AG04450 (cell line): ENCODE measurements at regions not wholly inside any gene's neighbourhood (a gene's known extent, or its start where the extent isn't known, plus 50 kb on each side); places are given as distances from the start of the nearest gene placed in this dataset.

Source experiments
- CTCF ChIA-PET: fragments of 300-600, 350-600 bp; formaldehyde crosslinking; extraction: SDS; loops from one replicate; lab custom pipeline; 2022; ENCODE audit warnings: antibody characterized with exemption, inconsistent platforms; lab: Charles Lee
- POLR2A ChIA-PET: fragments of 350-600 bp; formaldehyde crosslinking; extraction: SDS; loops from one replicate; lab custom pipeline; 2021; ENCODE audit warnings: antibody characterized with exemption, inconsistent platforms; lab: Yijun Ruan, JAX
- DNase-seq: peaks from one replicate; pipeline ENCODE4 v3.0.0-alpha.2; 2011; ENCODE audit warnings: low read depth, low spot score
- H3K27ac ChIP-seq: one replicate; pipeline ENCODE4 v1.5.1; 2012; ENCODE audit warnings: low read depth, low read length, control low read depth
- H3K27me3 ChIP-seq: one replicate; pipeline ENCODE4 v1.6.0; 2012; ENCODE audit warnings: low read length; ENCODE audit not compliant: control insufficient read depth, insufficient read depth
- H3K4me3 ChIP-seq: 2 replicates; pipeline ENCODE4 v1.5.1; 2011; ENCODE audit warnings: mild to moderate bottlenecking, low read depth, low read length, control low read depth
- H3K9me3 ChIP-seq: 2 replicates; pipeline ENCODE4 v1.5.1; 2012; ENCODE audit warnings: low read length; ENCODE audit not compliant: control insufficient read depth, insufficient read depth
- CTCF ChIP-seq: IDR thresholded peaks from 2 replicates; pipeline ENCODE4 v1.5.1; 2011; ENCODE audit warnings: low read depth, low read length, control low read depth, inconsistent platforms

GRCh38 chr20:50354721-50355589, 155.2 kb upstream of the PTPN1 start:
- ChIA-PET CTCF (no interaction called here), POLR2A (no interaction called here)
- H3K9me3 ChIP-seq, result no peaks in the 10 kb centered on the region
- TF ChIP-seq CTCF, result no peak
- no peak for DNase-seq
- peaks cover 4% of the 10 kb centered on the region for H3K27me3 ChIP-seq
- no peak overlapping the region for H3K4me3 ChIP-seq
- H3K27ac ChIP-seq, result no peak overlapping the region

GRCh38 chr20:50355590-50356524, 154.3 kb upstream of the PTPN1 start:
- CTCF ChIA-PET, result no interaction called here
- POLR2A ChIA-PET, result no interaction called here

GRCh38 chr20:50356525-50356885, 153.7 kb upstream of the PTPN1 start:
- peaks cover 4% of the 10 kb centered on the region for H3K27me3 ChIP-seq
- H3K4me3 ChIP-seq, result no peak overlapping the region
- ChIA-PET CTCF (no interaction called here), POLR2A (no interaction called here)
- TF ChIP-seq CTCF, result no peak
- DNase-seq, result no peak
- no peak overlapping the region for H3K27ac ChIP-seq
- no peaks in the 10 kb centered on the region for H3K9me3 ChIP-seq

More at GRCh38 chr20:50355590-50356524, 154.3 kb upstream of the PTPN1 start:
- TF ChIP-seq CTCF, result no peak
- no peak overlapping the region for H3K27ac ChIP-seq
- peaks cover 4% of the 10 kb centered on the region for H3K27me3 ChIP-seq
- H3K4me3 ChIP-seq, result no peak overlapping the region
- no peaks in the 10 kb centered on the region for H3K9me3 ChIP-seq
- no peak for DNase-seq

- DNase-seq, result no peak
- ChIA-PET CTCF (interaction anchor here (0.6 kb wide), 1 partner anchor 1452 kb away, joined by 3 read pairs; no protein-coding TSS in a partner anchor), POLR2A (no interaction called here)
- Histone ChIP-seq H3K9me3 (no peaks in the 10 kb centered on the region), H3K27me3 (peaks cover 4% of the 10 kb centered on the region), H3K4me3 (no peak overlapping the region), H3K27ac (no peak overlapping the region)
- TF ChIP-seq CTCF, result no peak
These were observed 153.0 kb upstream of the PTPN1 start for GRCh38 chr20:50356962-50357782.
